ENCODE measurements at regions not wholly inside any gene's neighbourhood (a gene's known extent, or its start where the extent isn't known, plus 50 kb on each side); places are given as distances from the start of the nearest gene placed in this dataset.

- no peaks in the 10 kb centered on the region for H3K9me3 ChIP-seq
- no peaks in the 10 kb centered on the region for H3K27me3 ChIP-seq
- intact Hi-C loops (cut with DNase I): no loop called here
- no peak for DNase-seq (ENCODE audit: extremely low spot score)
- TF ChIP-seq CTCF (IDR thresholded peaks at IDR 0.05) (no peak), POLR2A (IDR thresholded peaks at IDR 0.05; ENCODE audit: low read depth) (no peak), POLR2AphosphoS5 (IDR thresholded peaks at IDR 0.05) (no peak), EP300 (IDR thresholded peaks at IDR 0.05) (no peak)
- H3K36me3 ChIP-seq: no peaks in the 10 kb centered on the region
- H3K27ac ChIP-seq (replicated peaks in 1 of 4): no peak overlapping the region
- no peak overlapping the region for H3K4me3 ChIP-seq
- no peaks in the 10 kb centered on the region for H3K4me1 ChIP-seq
- WGBS: 64% methylated on average over 1 of the region's 1 CpG
These were observed 154.6 kb upstream of the MGAT5 start for GRCh38 chr2:134099273-134099672.

- intact Hi-C loops (cut with DNase I): no loop called here
- 90% methylated on average over 2 of the region's 2 CpGs for WGBS
These were observed 150.7 kb upstream of the MGAT5 start for GRCh38 chr2:134103196-134103595.

DNA sequence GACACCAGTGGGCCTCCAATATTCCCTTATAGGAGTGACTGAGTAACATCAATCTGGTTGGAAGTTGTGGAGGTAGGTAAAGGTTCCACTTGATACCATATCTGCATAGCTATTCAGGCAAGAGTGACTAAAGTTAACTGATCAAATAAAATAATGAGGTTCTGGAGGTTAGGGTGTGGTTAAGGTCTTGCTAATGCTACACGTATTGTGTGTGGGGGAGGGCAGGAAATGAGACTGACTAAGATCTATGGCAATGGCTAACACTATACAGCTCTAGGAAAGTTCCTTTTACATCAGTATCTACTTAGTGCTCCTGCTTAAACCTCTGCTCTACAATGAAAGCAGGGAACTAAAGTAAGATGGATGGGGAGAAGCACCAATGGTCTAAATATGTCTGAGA is 149.1 kb upstream of the MGAT5 start:
- intact Hi-C loops (cut with DNase I): no loop called here
- no peaks in the 10 kb centered on the region for H3K36me3 ChIP-seq
- no peak overlapping the region for H3K4me3 ChIP-seq
- no peaks in the 10 kb centered on the region for H3K4me1 ChIP-seq
- WGBS: 44% methylated on average over 1 of the region's 1 CpG
- TF ChIP-seq EP300 (IDR thresholded peaks at IDR 0.05) (no peak), POLR2AphosphoS5 (IDR thresholded peaks at IDR 0.05) (no peak), POLR2A (IDR thresholded peaks at IDR 0.05; ENCODE audit: low read depth) (no peak), CTCF (IDR thresholded peaks at IDR 0.05) (no peak)
- DNase-seq (ENCODE audit: extremely low spot score): no peak
- no peaks in the 10 kb centered on the region for H3K27me3 ChIP-seq
- no peaks in the 10 kb centered on the region for H3K9me3 ChIP-seq
- no peak overlapping the region for H3K27ac ChIP-seq (replicated peaks in 1 of 4)

More at GRCh38 chr2:134103196-134103595, 150.7 kb upstream of the MGAT5 start:
- Histone ChIP-seq H3K9me3 (no peaks in the 10 kb centered on the region), H3K4me3 (no peak overlapping the region), H3K36me3 (no peaks in the 10 kb centered on the region), H3K27me3 (no peaks in the 10 kb centered on the region), H3K4me1 (no peaks in the 10 kb centered on the region), H3K27ac (replicated peaks in 1 of 4) (no peak overlapping the region)
- no peak for TF ChIP-seq CTCF (IDR thresholded peaks at IDR 0.05)
- DNase-seq (ENCODE audit: extremely low spot score): no peak

DNA sequence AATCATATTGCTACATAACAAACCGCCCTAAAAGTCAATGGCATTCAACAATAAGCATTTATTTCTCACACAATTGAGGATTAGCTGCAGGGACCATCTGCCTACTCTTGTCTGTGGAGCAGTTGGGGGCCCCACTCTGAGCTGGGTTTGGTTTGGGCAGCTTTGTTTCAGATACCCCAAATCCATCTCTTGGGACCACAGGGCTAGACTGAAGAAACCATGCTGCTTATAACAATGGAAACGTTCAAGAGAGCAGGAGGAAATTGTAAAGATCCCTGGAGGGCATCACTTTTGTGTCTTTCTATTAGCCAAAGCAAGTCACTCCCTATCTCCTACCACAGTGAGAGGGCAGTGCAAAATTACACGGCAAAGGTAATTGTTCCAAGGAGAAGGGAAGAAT is 146.5 kb upstream of the MGAT5 start:
- DNase-seq (ENCODE audit: extremely low spot score): no peak
- WGBS: 76% methylated on average over 3 of the region's 3 CpGs
- no peaks in the 10 kb centered on the region for H3K27me3 ChIP-seq
- H3K4me1 ChIP-seq: no peaks in the 10 kb centered on the region
- intact Hi-C loops (cut with DNase I): no loop called here
- no peak overlapping the region for H3K27ac ChIP-seq (replicated peaks in 1 of 4)
- no peak overlapping the region for H3K4me3 ChIP-seq
- TF ChIP-seq POLR2A (IDR thresholded peaks at IDR 0.05; ENCODE audit: low read depth): no peak
- no peak for TF ChIP-seq EP300 (IDR thresholded peaks at IDR 0.05)
- TF ChIP-seq POLR2AphosphoS5 (IDR thresholded peaks at IDR 0.05): no peak
- no peak for TF ChIP-seq CTCF (IDR thresholded peaks at IDR 0.05)
- peaks cover 0 to 9% (median 0%) of the 10 kb centered on the region in 4 donors for H3K9me3 ChIP-seq
- no peaks in the 10 kb centered on the region for H3K36me3 ChIP-seq

- 85% methylated on average over 4 of the region's 4 CpGs for WGBS
These were observed 145.8 kb upstream of the MGAT5 start for GRCh38 chr2:134108113-134108512.

More at GRCh38 chr2:134108113-134108512, 145.8 kb upstream of the MGAT5 start:
- H3K4me1 ChIP-seq: no peaks in the 10 kb centered on the region
- intact Hi-C loops (cut with DNase I): no loop called here
- H3K4me3 ChIP-seq: no peak overlapping the region
- H3K27me3 ChIP-seq: no peaks in the 10 kb centered on the region
- DNase-seq (ENCODE audit: extremely low spot score): no peak
- TF ChIP-seq EP300 (IDR thresholded peaks at IDR 0.05) (no peak), CTCF (IDR thresholded peaks at IDR 0.05) (no peak), POLR2A (IDR thresholded peaks at IDR 0.05; ENCODE audit: low read depth) (no peak), POLR2AphosphoS5 (IDR thresholded peaks at IDR 0.05) (no peak)
- no peak overlapping the region for H3K27ac ChIP-seq (replicated peaks in 1 of 4)
- peaks cover 0 to 9% (median 0%) of the 10 kb centered on the region in 4 donors for H3K9me3 ChIP-seq
- H3K36me3 ChIP-seq: no peaks in the 10 kb centered on the region

Data from esophagus muscularis mucosa (tissue), 4 donors.